Peyer's patch (tissue), 4 donors: ENCODE measurements at regions not wholly inside any gene's neighbourhood (a gene's known extent, or its start where the extent isn't known, plus 50 kb on each side); places are given as distances from the start of the nearest gene placed in this dataset.

Experiments used
- DNase-seq, 3 donors: peaks; one replicate each; pipeline ENCODE4 v3.0.0-alpha.2; 2017 to 2019
- H3K27ac ChIP-seq, 4 donors: fragments of 200-600 bp; sonication (generic); one replicate each; pipeline ENCODE4 v1.5.1; 2016 to 2019
- H3K27me3 ChIP-seq, 2 donors: fragments of 200-600 bp; sonication (generic); one replicate each; pipeline ENCODE4 v1.5.1; 2019
- H3K36me3 ChIP-seq, 3 donors: fragments of 200-600 bp; sonication (generic); one replicate each; pipeline ENCODE4 v1.5.1; 2016 to 2019
- H3K4me1 ChIP-seq, 4 donors: fragments of 200-600 bp; sonication (generic); one replicate each; pipeline ENCODE4 v1.5.1; 2016 to 2019
- H3K4me3 ChIP-seq, 4 donors: fragments of 200-600 bp; sonication (generic); 1 replicate in 3 of 4; 2 replicates in 1 of 4; pipeline ENCODE4 v1.5.1; 2016 to 2019; ENCODE audit warnings: mild to moderate bottlenecking in 1 of 4
- H3K9me3 ChIP-seq, 4 donors: fragments of 200-600 bp; sonication (generic); one replicate each; pipeline ENCODE4 v1.5.1; 2016 to 2019; ENCODE audit warnings: mild to moderate bottlenecking in 1 of 4
- POLR2A ChIP-seq, 2 donors: fragments of 450-650 bp; IDR thresholded peaks; one replicate each; pipeline ENCODE4 v1.5.1; 2017; ENCODE audit warnings: antibody characterized with exemption in 2 of 2, mild to moderate bottlenecking in 2 of 2, moderate library complexity in 2 of 2
- TF ChIP-seq, protein P1 (sequence below), 6 experiments: fragments of 450-650 bp in 4 of 6; fragments of 200-600 bp in 2 of 6; sonication (generic) in 1 of 6; IDR thresholded peaks; one replicate each; pipeline ENCODE4 v1.5.1; 2017 to 2019; ENCODE audit warnings: antibody characterized with exemption in 6 of 6, mild to moderate bottlenecking in 3 of 6, moderate library complexity in 1 of 6

DNA sequence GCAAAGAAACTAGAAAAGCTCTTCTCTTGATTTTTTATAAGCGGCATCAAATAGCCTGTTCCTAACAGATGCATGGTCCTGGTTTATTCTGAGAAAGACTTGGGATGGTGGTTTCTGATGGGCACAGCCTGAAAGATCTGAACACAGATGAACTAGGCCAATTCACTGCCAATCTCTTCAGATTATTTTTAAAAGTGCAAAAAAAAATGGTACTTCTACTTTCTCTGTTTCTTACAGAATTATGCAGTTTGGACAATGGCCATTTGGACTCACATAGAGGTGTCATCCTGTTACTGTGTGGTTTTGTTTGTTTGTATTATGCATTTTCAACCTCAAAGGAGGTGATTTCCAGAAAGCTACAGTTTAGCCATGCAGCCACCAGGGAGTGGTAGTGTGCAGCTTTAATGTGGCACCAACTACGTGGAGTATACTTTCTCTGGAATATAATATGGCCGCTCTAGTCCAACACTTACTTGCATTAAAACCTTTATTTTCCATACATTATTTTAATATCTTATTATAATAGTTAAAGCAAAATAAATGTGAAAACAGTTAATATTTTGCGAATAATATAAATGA, 469.8 kb upstream of the KIRREL3 start:
- TF ChIP-seq POLR2A (IDR thresholded peaks at IDR 0.05), result no peak
- TF ChIP-seq, protein P1, sequence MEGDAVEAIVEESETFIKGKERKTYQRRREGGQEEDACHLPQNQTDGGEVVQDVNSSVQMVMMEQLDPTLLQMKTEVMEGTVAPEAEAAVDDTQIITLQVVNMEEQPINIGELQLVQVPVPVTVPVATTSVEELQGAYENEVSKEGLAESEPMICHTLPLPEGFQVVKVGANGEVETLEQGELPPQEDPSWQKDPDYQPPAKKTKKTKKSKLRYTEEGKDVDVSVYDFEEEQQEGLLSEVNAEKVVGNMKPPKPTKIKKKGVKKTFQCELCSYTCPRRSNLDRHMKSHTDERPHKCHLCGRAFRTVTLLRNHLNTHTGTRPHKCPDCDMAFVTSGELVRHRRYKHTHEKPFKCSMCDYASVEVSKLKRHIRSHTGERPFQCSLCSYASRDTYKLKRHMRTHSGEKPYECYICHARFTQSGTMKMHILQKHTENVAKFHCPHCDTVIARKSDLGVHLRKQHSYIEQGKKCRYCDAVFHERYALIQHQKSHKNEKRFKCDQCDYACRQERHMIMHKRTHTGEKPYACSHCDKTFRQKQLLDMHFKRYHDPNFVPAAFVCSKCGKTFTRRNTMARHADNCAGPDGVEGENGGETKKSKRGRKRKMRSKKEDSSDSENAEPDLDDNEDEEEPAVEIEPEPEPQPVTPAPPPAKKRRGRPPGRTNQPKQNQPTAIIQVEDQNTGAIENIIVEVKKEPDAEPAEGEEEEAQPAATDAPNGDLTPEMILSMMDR (IDR thresholded peaks at IDR 0.05), result peak in 4 of 6 experiments; percentile 14 to 68 (median 62)
- H3K27ac ChIP-seq, result no peak overlapping the region
- H3K4me1 ChIP-seq, result no peaks in the 10 kb centered on the region
- no peaks in the 10 kb centered on the region for H3K27me3 ChIP-seq
- peak in 1 of 3 donors; percentile 53 for DNase-seq
- H3K9me3 ChIP-seq, result no peaks in the 10 kb centered on the region
- no peaks in the 10 kb centered on the region for H3K36me3 ChIP-seq
- no peak overlapping the region for H3K4me3 ChIP-seq

GRCh38 chr11:127464325-127464724, 463.8 kb upstream of the KIRREL3 start:
- Histone ChIP-seq H3K27me3 (no peaks in the 10 kb centered on the region), H3K4me1 (no peaks in the 10 kb centered on the region), H3K36me3 (no peaks in the 10 kb centered on the region), H3K4me3 (no peak overlapping the region), H3K27ac (no peak overlapping the region), H3K9me3 (no peaks in the 10 kb centered on the region)
- no peak for DNase-seq
- TF ChIP-seq, protein P1 (IDR thresholded peaks at IDR 0.05), result no peak
- TF ChIP-seq POLR2A (IDR thresholded peaks at IDR 0.05), result no peak

- Histone ChIP-seq H3K4me1 (no peaks in the 10 kb centered on the region), H3K9me3 (no peaks in the 10 kb centered on the region), H3K27me3 (no peaks in the 10 kb centered on the region), H3K4me3 (no peak overlapping the region), H3K27ac (no peak overlapping the region), H3K36me3 (no peaks in the 10 kb centered on the region)
- DNase-seq, result no peak
- TF ChIP-seq, protein P1 (IDR thresholded peaks at IDR 0.05), result no peak
- TF ChIP-seq POLR2A (IDR thresholded peaks at IDR 0.05), result no peak
These were observed 461.4 kb upstream of the KIRREL3 start for GRCh38 chr11:127462065-127462344.

DNA sequence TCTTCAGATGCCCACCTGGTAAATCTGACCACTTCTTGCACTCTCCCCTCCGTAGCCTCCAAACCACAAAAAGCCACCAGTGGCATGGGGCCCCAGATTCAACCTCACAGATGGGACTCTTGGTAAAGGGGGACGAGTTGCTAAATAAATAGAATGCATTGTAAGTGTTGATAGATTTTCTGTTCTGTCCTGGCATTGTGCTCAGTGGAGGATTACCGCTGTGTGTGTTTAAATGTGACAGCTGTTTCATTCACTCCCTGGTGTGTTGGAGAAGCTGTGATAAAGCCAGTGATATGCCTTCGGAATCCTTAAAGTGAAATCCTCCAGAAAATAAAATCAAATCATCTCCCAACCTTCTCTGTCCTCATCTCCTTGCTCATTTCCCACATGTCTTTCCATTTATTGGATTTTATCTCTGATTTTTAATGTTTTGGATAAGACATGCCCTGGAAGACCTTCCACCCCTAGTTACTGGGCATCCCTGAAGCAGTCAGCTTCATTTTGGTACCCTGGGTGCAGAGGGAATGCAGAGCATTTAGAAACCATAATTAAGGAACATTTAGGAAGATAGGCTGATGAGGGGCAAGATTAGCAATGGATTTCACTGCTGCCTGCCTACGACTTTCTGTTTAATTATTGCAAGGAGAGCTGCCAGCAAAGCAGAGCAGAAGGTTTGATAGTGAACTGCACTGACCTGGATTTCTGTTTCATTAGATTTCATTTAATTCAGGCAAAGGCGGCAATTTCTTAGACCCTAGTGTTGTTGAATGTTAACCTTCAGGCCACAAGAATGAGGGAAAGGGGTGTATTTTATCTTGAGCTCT, 460.9 kb upstream of the KIRREL3 start:
- Histone ChIP-seq H3K36me3 (no peaks in the 10 kb centered on the region), H3K4me1 (no peaks in the 10 kb centered on the region), H3K27ac (no peak overlapping the region), H3K27me3 (no peaks in the 10 kb centered on the region), H3K9me3 (no peaks in the 10 kb centered on the region), H3K4me3 (no peak overlapping the region)
- TF ChIP-seq POLR2A (IDR thresholded peaks at IDR 0.05), result no peak
- TF ChIP-seq, protein P1 (IDR thresholded peaks at IDR 0.05), result no peak
- no peak for DNase-seq

- no peaks in the 10 kb centered on the region for H3K27me3 ChIP-seq
- no peaks in the 10 kb centered on the region for H3K9me3 ChIP-seq
- no peak overlapping the region for H3K27ac ChIP-seq
- no peaks in the 10 kb centered on the region for H3K4me1 ChIP-seq
- no peaks in the 10 kb centered on the region for H3K36me3 ChIP-seq
- no peak for TF ChIP-seq POLR2A (IDR thresholded peaks at IDR 0.05)
- TF ChIP-seq, protein P1 (IDR thresholded peaks at IDR 0.05), result no peak
- H3K4me3 ChIP-seq, result no peak overlapping the region
- no peak for DNase-seq
These were observed 458.0 kb upstream of the KIRREL3 start for GRCh38 chr11:127458561-127458960.
